RWPE1 (cell line): ENCODE measurements at regions not wholly inside any gene's neighbourhood (a gene's known extent, or its start where the extent isn't known, plus 50 kb on each side); places are given as distances from the start of the nearest gene placed in this dataset.

ENCODE experiments used
- CTCF ChIA-PET: fragments of 350-600 bp; sonication (Branson Sonifier 250); formaldehyde crosslinking; extraction: SDS; loops from one replicate; lab custom pipeline; 2021; lab: Yijun Ruan, JAX
- POLR2A ChIA-PET: fragments of 400-600 bp; formaldehyde crosslinking; extraction: SDS; loops from one replicate; lab custom pipeline; 2020; ENCODE audit warnings: antibody characterized with exemption; ENCODE audit not compliant: low non-redundant PET; lab: Yijun Ruan, JAX
- DNase-seq: peaks from one replicate; pipeline ENCODE4 v3.0.0; 2012; ENCODE audit warnings: low spot score
- H3K27ac ChIP-seq: fragments of 450-650 bp; 2 replicates; pipeline ENCODE4 v1.5.1; 2017
- CTCF ChIP-seq: fragments of 450-650 bp; conservative IDR thresholded peaks from 2 replicates; pipeline ENCODE4 v1.5.1; 2017; ENCODE audit warnings: low read depth, mild to moderate bottlenecking

DNA sequence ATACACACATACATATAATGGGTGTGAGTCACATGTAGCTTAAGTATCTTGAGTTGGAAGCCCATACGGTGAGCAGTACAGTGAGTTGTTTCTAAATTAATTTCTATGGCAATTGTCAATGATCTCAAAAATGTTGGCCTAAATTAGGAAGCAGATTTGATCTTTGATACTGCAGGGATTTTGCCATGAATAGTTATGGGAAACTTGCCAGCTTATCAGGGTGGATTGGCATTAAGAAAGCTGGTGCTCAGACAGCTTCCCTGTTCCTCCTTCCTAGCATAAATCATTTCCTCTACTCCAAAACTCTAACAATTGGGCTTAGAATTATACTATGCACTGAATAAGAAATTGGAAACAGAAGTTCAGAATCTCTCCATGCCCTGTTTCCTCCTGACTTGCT, 150.9 kb upstream of the FRMD6 start:
- ChIA-PET POLR2A (no interaction called here), CTCF (no interaction called here)
- no peak for DNase-seq
- no peak for TF ChIP-seq CTCF
- no peak overlapping the region for H3K27ac ChIP-seq

DNA sequence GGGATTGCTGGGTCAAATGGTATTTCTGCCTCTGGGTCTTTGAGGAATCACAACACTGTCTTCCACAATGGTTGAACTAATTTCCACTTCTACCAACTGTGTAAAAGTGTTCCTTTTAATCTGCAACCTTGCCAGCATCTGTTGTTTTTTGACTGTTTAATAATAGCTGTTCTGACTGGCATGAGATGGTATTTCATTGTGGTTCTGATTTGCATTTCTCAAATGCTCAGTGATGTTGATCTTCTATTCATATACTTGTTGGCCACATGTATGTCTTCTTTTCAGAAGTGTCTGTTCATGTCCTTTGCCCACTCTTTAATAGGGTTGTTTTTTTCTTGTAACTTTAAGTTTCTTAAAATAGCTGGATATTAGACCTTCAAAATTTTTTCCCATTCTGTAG, 150.0 kb upstream of the FRMD6 start:
- ChIA-PET CTCF (no interaction called here), POLR2A (no interaction called here)
- no peak for DNase-seq
- no peak overlapping the region for H3K27ac ChIP-seq
- no peak for TF ChIP-seq CTCF

- CTCF ChIA-PET: interaction anchor here (0.6 kb wide), 1 partner anchor 48 kb away, joined by 3 read pairs; no protein-coding TSS in a partner anchor
- H3K27ac ChIP-seq: no peak overlapping the region
- no peak for DNase-seq
- POLR2A ChIA-PET: no interaction called here
- no peak for TF ChIP-seq CTCF
Measured at GRCh38 chr14:51504669-51505068, 147.0 kb upstream of the FRMD6 start.

DNA sequence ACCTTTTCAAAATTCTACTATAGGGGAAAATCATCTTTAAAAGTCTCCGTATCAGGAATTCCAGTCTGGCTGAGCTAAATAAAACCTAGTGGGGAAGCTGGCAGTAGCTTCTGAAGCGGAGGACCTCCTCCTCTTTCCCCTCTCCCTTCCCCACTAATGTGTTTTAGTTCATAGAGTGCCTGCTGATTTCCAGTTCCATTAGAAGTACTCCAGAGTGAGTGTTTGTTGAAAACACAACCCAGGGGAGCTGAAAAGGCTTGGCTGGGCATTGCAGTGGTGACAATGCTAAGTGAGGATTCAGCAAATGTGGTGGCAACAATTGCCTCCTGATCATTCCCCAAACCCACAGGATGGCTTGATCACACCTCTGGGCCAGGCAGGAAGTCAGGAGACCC, 144.2 kb upstream of the FRMD6 start:
- no peak for TF ChIP-seq CTCF
- ChIA-PET CTCF (interaction anchor here (0.6 to 1.0 kb wide), 2 partner anchors 110 to 224 kb away, joined by 3 read pairs; no protein-coding TSS in a partner anchor), POLR2A (no interaction called here)
- no peak for DNase-seq
- H3K27ac ChIP-seq: peak overlapping the region; percentile 86

- no peak for DNase-seq
- TF ChIP-seq CTCF: no peak
- POLR2A ChIA-PET: no interaction called here
- peak overlapping the region; percentile 86 for H3K27ac ChIP-seq
- CTCF ChIA-PET: interaction anchor here (0.6 to 1.0 kb wide), 2 partner anchors 109 to 224 kb away, joined by 3 read pairs; no protein-coding TSS in a partner anchor
Measured at GRCh38 chr14:51507906-51508511, 143.7 kb upstream of the FRMD6 start.

- POLR2A ChIA-PET: no interaction called here
- DNase-seq: no peak
- no peak for TF ChIP-seq CTCF
- CTCF ChIA-PET: no interaction called here
- no peak overlapping the region for H3K27ac ChIP-seq
Measured at GRCh38 chr14:51511265-51511664, 140.4 kb upstream of the FRMD6 start.
